ENCODE measurements at regions not wholly inside any gene's neighbourhood (a gene's known extent, or its start where the extent isn't known, plus 50 kb on each side); places are given as distances from the start of the nearest gene placed in this dataset.

DNA sequence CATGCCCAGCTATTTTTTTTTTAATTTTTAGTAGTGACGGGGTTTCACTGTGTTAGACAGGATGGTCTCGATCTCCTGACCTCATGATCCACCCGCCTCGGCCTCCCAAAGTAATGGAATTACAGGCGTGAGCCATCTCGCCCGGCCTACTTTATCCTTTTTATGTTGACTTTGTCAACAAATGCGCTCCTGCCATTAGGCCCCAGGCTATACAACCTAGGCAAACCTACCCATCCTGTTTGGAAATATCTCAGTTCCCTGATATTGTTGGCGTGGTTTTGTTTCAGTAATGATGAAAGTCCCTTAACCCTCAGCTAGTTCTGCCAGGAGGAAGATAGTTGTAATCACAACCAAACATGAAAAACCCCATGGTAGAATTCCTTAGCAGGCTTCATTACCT lies 249.4 kb upstream of the SOX11 start:
- TF ChIP-seq, protein P1, sequence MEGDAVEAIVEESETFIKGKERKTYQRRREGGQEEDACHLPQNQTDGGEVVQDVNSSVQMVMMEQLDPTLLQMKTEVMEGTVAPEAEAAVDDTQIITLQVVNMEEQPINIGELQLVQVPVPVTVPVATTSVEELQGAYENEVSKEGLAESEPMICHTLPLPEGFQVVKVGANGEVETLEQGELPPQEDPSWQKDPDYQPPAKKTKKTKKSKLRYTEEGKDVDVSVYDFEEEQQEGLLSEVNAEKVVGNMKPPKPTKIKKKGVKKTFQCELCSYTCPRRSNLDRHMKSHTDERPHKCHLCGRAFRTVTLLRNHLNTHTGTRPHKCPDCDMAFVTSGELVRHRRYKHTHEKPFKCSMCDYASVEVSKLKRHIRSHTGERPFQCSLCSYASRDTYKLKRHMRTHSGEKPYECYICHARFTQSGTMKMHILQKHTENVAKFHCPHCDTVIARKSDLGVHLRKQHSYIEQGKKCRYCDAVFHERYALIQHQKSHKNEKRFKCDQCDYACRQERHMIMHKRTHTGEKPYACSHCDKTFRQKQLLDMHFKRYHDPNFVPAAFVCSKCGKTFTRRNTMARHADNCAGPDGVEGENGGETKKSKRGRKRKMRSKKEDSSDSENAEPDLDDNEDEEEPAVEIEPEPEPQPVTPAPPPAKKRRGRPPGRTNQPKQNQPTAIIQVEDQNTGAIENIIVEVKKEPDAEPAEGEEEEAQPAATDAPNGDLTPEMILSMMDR (IDR thresholded peaks at IDR 0.05) = no peak
- no peak for TF ChIP-seq POLR2A (IDR thresholded peaks at IDR 0.05)

Measured in lower leg skin (tissue), 3 donors.